ENCODE measurements at regions not wholly inside any gene's neighbourhood (a gene's known extent, or its start where the extent isn't known, plus 50 kb on each side); places are given as distances from the start of the nearest gene placed in this dataset.

DNA sequence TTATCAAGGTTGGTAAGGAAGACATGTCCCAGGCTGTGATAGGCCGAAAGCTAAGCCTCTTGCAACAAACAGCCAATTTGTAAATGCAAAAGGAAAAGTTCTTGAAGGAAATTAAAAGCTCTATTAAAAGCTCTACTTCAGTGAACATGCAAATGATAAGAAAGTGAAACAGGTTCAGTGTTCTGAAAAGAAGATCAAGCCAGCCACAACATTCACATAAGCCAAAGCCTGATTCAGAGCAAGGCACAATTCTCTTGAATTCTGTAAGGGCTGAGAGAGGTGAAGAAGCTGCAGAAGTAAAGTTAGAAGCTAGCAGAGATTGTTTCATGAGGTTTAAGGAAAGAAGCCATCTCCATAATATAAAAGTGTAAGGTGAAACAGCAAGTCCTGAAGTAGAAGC lies 1259.5 kb upstream of the PIK3C3 start:
- POLR2A ChIA-PET = no interaction called here
- CTCF ChIA-PET = no interaction called here
- no peak for DNase-seq (ENCODE audit: extremely low spot score)
- TF ChIP-seq L3MBTL2 (conservative IDR thresholded peaks at IDR 0.05) = no peak
- TF ChIP-seq CTBP1 (IDR thresholded peaks at IDR 0.05; ENCODE audit: borderline replicate concordance) = no peak
- no peak for TF ChIP-seq PKNOX1 (IDR thresholded peaks at IDR 0.05)
- no peak for TF ChIP-seq ARNT (IDR thresholded peaks at IDR 0.05)
- no peak for TF ChIP-seq SP1 (IDR thresholded peaks at IDR 0.05)
- TF ChIP-seq TARDBP (IDR thresholded peaks at IDR 0.05) = no peak
- TF ChIP-seq BHLHE40 (IDR thresholded peaks at IDR 0.05; ENCODE audit: borderline replicate concordance) = no peak
- no peak for TF ChIP-seq ELF4 (IDR thresholded peaks at IDR 0.05)
- TF ChIP-seq FOXM1 (IDR thresholded peaks at IDR 0.05; ENCODE audit: borderline replicate concordance) = no peak
- no peak for TF ChIP-seq FOXK2 (IDR thresholded peaks at IDR 0.05)
- no peak for TF ChIP-seq HDGF (IDR thresholded peaks at IDR 0.05; ENCODE audit: borderline replicate concordance)
- no peak for TF ChIP-seq FOXA1 (IDR thresholded peaks at IDR 0.05)
- no peak for TF ChIP-seq NFRKB (IDR thresholded peaks at IDR 0.05)
- no peak for TF ChIP-seq SUZ12 (IDR thresholded peaks at IDR 0.05)
- TF ChIP-seq ZNF384 (IDR thresholded peaks at IDR 0.05) = no peak

GRCh38 chr18:40692871-40693270 lies 1262.2 kb upstream of the PIK3C3 start:
- CTCF ChIA-PET = no interaction called here
- no peak for TF ChIP-seq L3MBTL2 (conservative IDR thresholded peaks at IDR 0.05)
- no peak for TF ChIP-seq CTBP1 (IDR thresholded peaks at IDR 0.05; ENCODE audit: borderline replicate concordance)
- no peak for TF ChIP-seq TARDBP (IDR thresholded peaks at IDR 0.05)
- TF ChIP-seq BHLHE40 (IDR thresholded peaks at IDR 0.05; ENCODE audit: borderline replicate concordance) = no peak
- TF ChIP-seq PKNOX1 (IDR thresholded peaks at IDR 0.05) = no peak
- no peak for TF ChIP-seq FOXM1 (IDR thresholded peaks at IDR 0.05; ENCODE audit: borderline replicate concordance)
- TF ChIP-seq ARNT (IDR thresholded peaks at IDR 0.05) = no peak
- no peak for DNase-seq (ENCODE audit: extremely low spot score)
- POLR2A ChIA-PET = no interaction called here

GRCh38 chr18:40690062-40690461 lies 1265.0 kb upstream of the PIK3C3 start:
- no peak for TF ChIP-seq ARNT (IDR thresholded peaks at IDR 0.05)
- no peak for TF ChIP-seq PKNOX1 (IDR thresholded peaks at IDR 0.05)
- no peak for TF ChIP-seq ZNF384 (IDR thresholded peaks at IDR 0.05)
- TF ChIP-seq NFRKB (IDR thresholded peaks at IDR 0.05) = no peak
- no peak for TF ChIP-seq TARDBP (IDR thresholded peaks at IDR 0.05)
- TF ChIP-seq CTBP1 (IDR thresholded peaks at IDR 0.05; ENCODE audit: borderline replicate concordance) = no peak
- no peak for TF ChIP-seq ELF4 (IDR thresholded peaks at IDR 0.05)
- TF ChIP-seq BHLHE40 (IDR thresholded peaks at IDR 0.05; ENCODE audit: borderline replicate concordance) = no peak
- TF ChIP-seq FOXA1 (IDR thresholded peaks at IDR 0.05) = no peak
- no peak for TF ChIP-seq FOXM1 (IDR thresholded peaks at IDR 0.05; ENCODE audit: borderline replicate concordance)
- no peak for TF ChIP-seq HDGF (IDR thresholded peaks at IDR 0.05; ENCODE audit: borderline replicate concordance)
- TF ChIP-seq SP1 (IDR thresholded peaks at IDR 0.05) = no peak
- no peak for TF ChIP-seq FOXK2 (IDR thresholded peaks at IDR 0.05)
- no peak for TF ChIP-seq L3MBTL2 (conservative IDR thresholded peaks at IDR 0.05)
- TF ChIP-seq SUZ12 (IDR thresholded peaks at IDR 0.05) = no peak
- no peak for TF ChIP-seq LEF1 (IDR thresholded peaks at IDR 0.05; ENCODE audit: borderline replicate concordance)
- ChIA-PET POLR2A (no interaction called here), CTCF (no interaction called here)
- no peak for DNase-seq (ENCODE audit: extremely low spot score)

DNA sequence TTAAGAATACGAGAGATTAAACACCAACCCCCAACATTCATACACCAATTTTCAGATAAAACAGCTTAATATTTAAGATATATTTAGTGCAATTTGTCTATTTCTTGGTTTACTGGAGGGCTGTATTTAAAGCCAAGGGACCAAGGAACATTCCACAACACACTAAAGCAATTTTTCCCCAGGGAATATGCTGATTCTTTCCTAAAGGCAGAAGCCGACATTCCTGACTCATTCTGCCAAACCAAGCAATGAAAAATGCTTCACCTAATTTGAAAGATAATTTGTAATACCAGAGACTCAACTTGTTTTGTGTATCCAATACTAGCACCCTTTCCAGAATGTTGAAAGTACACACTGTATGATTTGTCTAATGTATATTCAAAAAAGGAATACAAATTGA lies 1267.6 kb upstream of the PIK3C3 start:
- ChIA-PET POLR2A (no interaction called here), CTCF (no interaction called here)
- DNase-seq (ENCODE audit: extremely low spot score) = no peak
- TF ChIP-seq SP1 (IDR thresholded peaks at IDR 0.05) (no peak), L3MBTL2 (conservative IDR thresholded peaks at IDR 0.05) (no peak), TARDBP (IDR thresholded peaks at IDR 0.05) (no peak), LEF1 (IDR thresholded peaks at IDR 0.05; ENCODE audit: borderline replicate concordance) (no peak), SUZ12 (IDR thresholded peaks at IDR 0.05) (no peak), PKNOX1 (IDR thresholded peaks at IDR 0.05) (no peak), FOXK2 (IDR thresholded peaks at IDR 0.05) (no peak), FOXM1 (IDR thresholded peaks at IDR 0.05; ENCODE audit: borderline replicate concordance) (no peak), FOXA1 (IDR thresholded peaks at IDR 0.05) (no peak)

- CTCF ChIA-PET = no interaction called here
- TF ChIP-seq FOXM1 (IDR thresholded peaks at IDR 0.05; ENCODE audit: borderline replicate concordance) = no peak
- TF ChIP-seq NFRKB (IDR thresholded peaks at IDR 0.05) = no peak
- no peak for TF ChIP-seq LEF1 (IDR thresholded peaks at IDR 0.05; ENCODE audit: borderline replicate concordance)
- no peak for TF ChIP-seq CTBP1 (IDR thresholded peaks at IDR 0.05; ENCODE audit: borderline replicate concordance)
- TF ChIP-seq SP1 (IDR thresholded peaks at IDR 0.05) = no peak
- TF ChIP-seq HDGF (IDR thresholded peaks at IDR 0.05; ENCODE audit: borderline replicate concordance) = no peak
- TF ChIP-seq FOXA1 (IDR thresholded peaks at IDR 0.05) = no peak
- TF ChIP-seq PKNOX1 (IDR thresholded peaks at IDR 0.05) = no peak
- no peak for TF ChIP-seq ARNT (IDR thresholded peaks at IDR 0.05)
- no peak for TF ChIP-seq TARDBP (IDR thresholded peaks at IDR 0.05)
- TF ChIP-seq ZNF384 (IDR thresholded peaks at IDR 0.05) = no peak
- TF ChIP-seq L3MBTL2 (conservative IDR thresholded peaks at IDR 0.05) = no peak
- TF ChIP-seq FOXK2 (IDR thresholded peaks at IDR 0.05) = no peak
- POLR2A ChIA-PET = no interaction called here
- no peak for DNase-seq (ENCODE audit: extremely low spot score)
These were observed 1268.2 kb upstream of the PIK3C3 start for GRCh38 chr18:40686836-40687235.

Measured in HEK293T (cell line).